Gastroesophageal sphincter (tissue), 3 donors: ENCODE measurements at regions not wholly inside any gene's neighbourhood (a gene's known extent, or its start where the extent isn't known, plus 50 kb on each side); places are given as distances from the start of the nearest gene placed in this dataset.

Source experiments
- EP300 ChIP-seq: sonication (generic); formaldehyde crosslinking; IDR thresholded peaks from one replicate; pipeline ENCODE4 v1.6.1; 2017; ENCODE audit warnings: antibody characterized with exemption, mild to moderate bottlenecking
- POLR2AphosphoS5 ChIP-seq: sonication (generic); formaldehyde crosslinking; IDR thresholded peaks from one replicate; pipeline ENCODE4 v1.6.1; 2017; ENCODE audit warnings: antibody characterized with exemption
- TF ChIP-seq, protein P1 (sequence below), 4 experiments: fragments of 200-600 bp in 2 of 4; fragments of 450-650 bp in 2 of 4; sonication (generic) in 1 of 4; IDR thresholded peaks; one replicate each; pipeline ENCODE4 v1.5.1; 2017 to 2019; ENCODE audit warnings: antibody characterized with exemption in 4 of 4, mild to moderate bottlenecking in 2 of 4, moderate library complexity in 2 of 4

DNA sequence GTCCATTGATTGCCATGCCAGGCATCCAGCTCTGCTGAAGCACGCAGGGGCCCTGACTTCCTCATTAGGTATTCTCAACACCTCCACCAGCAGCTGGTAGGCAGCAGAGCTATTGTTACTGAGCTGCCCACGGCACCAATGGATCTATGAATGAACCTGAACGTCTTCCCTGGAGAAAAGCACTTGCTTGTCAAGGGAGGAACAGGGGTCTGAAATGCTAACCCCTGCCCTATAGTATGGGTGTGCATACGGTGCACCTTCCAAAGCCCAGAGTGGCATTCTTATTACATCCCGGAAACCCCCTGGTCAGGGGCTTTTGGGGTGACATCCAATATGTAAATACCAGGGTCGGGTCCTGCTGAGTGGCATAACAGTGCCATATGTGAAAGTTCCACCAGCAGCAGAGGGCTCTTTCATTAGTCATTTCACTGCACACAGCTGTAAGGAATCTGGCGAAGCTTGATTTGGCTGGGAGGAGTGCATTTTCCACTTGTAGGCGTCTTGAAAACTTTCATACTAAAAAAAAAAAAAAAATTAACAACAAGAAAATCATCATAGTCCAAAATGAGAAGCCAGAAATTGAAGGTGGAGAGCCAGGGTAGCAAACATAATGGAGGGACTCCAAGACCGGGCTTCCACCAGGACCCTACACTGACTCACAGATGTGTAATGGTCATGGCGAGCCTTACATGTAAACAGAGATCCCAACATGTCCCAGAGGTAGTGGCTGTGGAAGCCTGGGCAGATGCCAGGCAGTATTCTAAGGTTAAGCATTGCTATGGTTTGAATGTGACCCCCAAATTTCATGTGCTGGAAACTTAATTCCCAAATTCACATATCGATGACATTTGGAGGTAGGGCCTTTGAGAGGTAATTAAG lies 58.8 kb upstream of the PRDX6 start:
- TF ChIP-seq EP300 (no peak), POLR2AphosphoS5 (no peak)
- TF ChIP-seq, protein P1, sequence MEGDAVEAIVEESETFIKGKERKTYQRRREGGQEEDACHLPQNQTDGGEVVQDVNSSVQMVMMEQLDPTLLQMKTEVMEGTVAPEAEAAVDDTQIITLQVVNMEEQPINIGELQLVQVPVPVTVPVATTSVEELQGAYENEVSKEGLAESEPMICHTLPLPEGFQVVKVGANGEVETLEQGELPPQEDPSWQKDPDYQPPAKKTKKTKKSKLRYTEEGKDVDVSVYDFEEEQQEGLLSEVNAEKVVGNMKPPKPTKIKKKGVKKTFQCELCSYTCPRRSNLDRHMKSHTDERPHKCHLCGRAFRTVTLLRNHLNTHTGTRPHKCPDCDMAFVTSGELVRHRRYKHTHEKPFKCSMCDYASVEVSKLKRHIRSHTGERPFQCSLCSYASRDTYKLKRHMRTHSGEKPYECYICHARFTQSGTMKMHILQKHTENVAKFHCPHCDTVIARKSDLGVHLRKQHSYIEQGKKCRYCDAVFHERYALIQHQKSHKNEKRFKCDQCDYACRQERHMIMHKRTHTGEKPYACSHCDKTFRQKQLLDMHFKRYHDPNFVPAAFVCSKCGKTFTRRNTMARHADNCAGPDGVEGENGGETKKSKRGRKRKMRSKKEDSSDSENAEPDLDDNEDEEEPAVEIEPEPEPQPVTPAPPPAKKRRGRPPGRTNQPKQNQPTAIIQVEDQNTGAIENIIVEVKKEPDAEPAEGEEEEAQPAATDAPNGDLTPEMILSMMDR (IDR thresholded peaks at IDR 0.05), result no peak
